HCT116 (cell line): ENCODE measurements at regions not wholly inside any gene's neighbourhood (a gene's known extent, or its start where the extent isn't known, plus 50 kb on each side); places are given as distances from the start of the nearest gene placed in this dataset.

Source experiments
- EZH2 ChIP-seq: fragments of 200-600 bp; sonication (generic); IDR thresholded peaks from 2 replicates; pipeline ENCODE4 v1.6.1; 2017; ENCODE audit warnings: antibody characterized with exemption, mixed run types
- EZH2phosphoT487 ChIP-seq: fragments of 200-600 bp; IDR thresholded peaks from 2 replicates; pipeline ENCODE4 v1.6.1; 2018; ENCODE audit warnings: antibody characterized with exemption, borderline replicate concordance
- POLR2A ChIP-seq: IDR thresholded peaks from 2 replicates; pipeline ENCODE4 v1.7.0; 2011; ENCODE audit warnings: borderline replicate concordance; ENCODE audit not compliant: insufficient read depth, insufficient read length; ENCODE audit errors: extremely low read depth
- POLR2AphosphoS5 ChIP-seq: IDR thresholded peaks from 2 replicates; pipeline ENCODE4 v1.6.1; 2011; ENCODE audit warnings: mild to moderate bottlenecking, low read depth, low read length, moderate library complexity
- RAD21 ChIP-seq: IDR thresholded peaks from 2 replicates; pipeline ENCODE4 v1.6.1; 2012; ENCODE audit warnings: low read depth, mild to moderate bottlenecking
- SRF ChIP-seq: IDR thresholded peaks from 2 replicates; pipeline ENCODE4 v1.6.1; 2012; ENCODE audit warnings: low read depth
- TCF7L2 ChIP-seq: IDR thresholded peaks from 2 replicates; pipeline ENCODE4 v1.7.0; 2011; ENCODE audit warnings: borderline replicate concordance, inconsistent platforms; ENCODE audit not compliant: insufficient read depth, insufficient read length; ENCODE audit errors: extremely low read depth
- TF ChIP-seq, protein P1 (sequence below), 3 experiments: fragments of 200-600 bp in 1 of 3; sonication (generic) in 1 of 3; IDR thresholded peaks in 2 of 3; conservative IDR thresholded peaks in 1 of 3; 2 replicates each; pipeline ENCODE4 v1.5.1; 2012 to 2017; ENCODE audit warnings: low read depth in 2 of 3, low read length in 2 of 3, antibody characterized with exemption in 1 of 3, borderline replicate concordance in 1 of 3, control low read depth in 1 of 3, mild to moderate bottlenecking in 1 of 3, mixed read lengths in 1 of 3, mixed run types in 1 of 3, moderate library complexity in 1 of 3; ENCODE audit not compliant: insufficient read depth in 1 of 3

DNA sequence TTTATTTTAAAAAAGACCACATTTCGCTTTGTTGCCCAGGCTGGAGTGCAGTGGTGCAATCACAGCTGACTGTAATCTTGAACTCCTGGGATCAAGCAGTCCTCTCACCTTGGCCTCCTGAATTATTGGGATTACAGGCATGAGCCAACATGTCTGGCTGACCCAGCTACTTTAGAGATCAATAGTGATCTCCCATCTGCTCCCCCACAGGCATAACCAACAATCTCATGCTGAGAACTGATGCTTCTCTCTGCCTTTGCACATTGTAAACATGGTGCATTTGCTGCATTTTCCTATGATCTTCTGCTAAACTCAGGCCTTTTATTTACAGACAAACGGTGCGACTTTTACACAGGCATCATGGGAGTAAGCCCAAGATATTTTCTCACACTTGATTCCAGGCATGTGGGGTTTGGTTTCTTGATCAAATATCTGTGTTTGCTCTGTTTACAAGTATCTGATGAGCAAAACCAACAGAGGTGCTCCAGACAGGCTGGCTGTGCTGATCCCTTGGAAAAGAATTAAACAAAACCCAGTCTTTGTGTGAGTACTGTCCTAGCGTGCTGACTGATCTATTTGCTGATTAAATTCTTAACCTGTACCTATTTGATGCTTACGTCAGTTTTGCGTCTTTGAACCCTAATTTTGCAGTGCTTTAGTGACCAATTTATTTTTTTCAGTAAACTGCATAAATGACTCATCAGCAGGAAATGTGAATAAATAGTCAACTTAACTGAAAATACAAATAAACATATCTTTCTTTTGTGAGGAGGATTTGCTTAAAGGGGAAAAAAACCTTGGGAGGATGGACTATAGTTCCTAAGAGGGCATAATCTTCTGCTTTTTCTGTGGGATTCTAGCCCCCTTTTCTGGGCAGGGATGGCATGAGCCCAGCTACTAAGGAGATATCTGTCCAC lies 191.7 kb upstream of the NR3C1 start:
- no peak for TF ChIP-seq EZH2
- TF ChIP-seq, protein P1, sequence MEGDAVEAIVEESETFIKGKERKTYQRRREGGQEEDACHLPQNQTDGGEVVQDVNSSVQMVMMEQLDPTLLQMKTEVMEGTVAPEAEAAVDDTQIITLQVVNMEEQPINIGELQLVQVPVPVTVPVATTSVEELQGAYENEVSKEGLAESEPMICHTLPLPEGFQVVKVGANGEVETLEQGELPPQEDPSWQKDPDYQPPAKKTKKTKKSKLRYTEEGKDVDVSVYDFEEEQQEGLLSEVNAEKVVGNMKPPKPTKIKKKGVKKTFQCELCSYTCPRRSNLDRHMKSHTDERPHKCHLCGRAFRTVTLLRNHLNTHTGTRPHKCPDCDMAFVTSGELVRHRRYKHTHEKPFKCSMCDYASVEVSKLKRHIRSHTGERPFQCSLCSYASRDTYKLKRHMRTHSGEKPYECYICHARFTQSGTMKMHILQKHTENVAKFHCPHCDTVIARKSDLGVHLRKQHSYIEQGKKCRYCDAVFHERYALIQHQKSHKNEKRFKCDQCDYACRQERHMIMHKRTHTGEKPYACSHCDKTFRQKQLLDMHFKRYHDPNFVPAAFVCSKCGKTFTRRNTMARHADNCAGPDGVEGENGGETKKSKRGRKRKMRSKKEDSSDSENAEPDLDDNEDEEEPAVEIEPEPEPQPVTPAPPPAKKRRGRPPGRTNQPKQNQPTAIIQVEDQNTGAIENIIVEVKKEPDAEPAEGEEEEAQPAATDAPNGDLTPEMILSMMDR (IDR thresholded peaks at IDR 0.05 in 2 of 3, conservative IDR thresholded peaks at IDR 0.05 in 1 of 3; ENCODE audit: borderline replicate concordance in 1 of 3, insufficient read depth in 1 of 3, low read depth in 2 of 3, low read length in 2 of 3), result no peak
- no peak for TF ChIP-seq POLR2AphosphoS5
- no peak for TF ChIP-seq SRF
- no peak for TF ChIP-seq POLR2A
- TF ChIP-seq TCF7L2, result no peak
- no peak for TF ChIP-seq RAD21
- no peak for TF ChIP-seq EZH2phosphoT487
